ENCODE measurements at regions not wholly inside any gene's neighbourhood (a gene's known extent, or its start where the extent isn't known, plus 50 kb on each side); places are given as distances from the start of the nearest gene placed in this dataset.

DNA sequence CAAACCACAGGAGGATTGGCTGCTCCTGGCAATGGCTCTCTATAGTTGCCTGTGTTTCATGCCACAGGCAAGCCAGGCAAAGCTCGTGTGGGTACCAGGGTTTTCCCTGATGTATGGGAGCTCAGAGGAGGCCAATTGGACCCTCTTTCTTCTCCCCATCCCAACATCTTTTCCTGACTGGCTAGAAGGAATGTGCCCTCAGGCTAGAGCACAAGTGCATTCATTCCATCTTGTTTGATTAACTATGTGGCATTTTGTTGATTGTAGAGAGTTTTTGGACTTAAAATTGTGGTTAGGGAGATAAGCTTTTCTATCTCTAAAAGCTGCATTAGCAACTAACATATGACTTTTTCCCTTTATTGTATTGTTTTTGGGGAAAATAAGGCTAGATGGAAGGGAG is 561.3 kb downstream of the PSAT1 start:
- no peak for DNase-seq (ENCODE audit: low read depth in 2 of 2)

DNA sequence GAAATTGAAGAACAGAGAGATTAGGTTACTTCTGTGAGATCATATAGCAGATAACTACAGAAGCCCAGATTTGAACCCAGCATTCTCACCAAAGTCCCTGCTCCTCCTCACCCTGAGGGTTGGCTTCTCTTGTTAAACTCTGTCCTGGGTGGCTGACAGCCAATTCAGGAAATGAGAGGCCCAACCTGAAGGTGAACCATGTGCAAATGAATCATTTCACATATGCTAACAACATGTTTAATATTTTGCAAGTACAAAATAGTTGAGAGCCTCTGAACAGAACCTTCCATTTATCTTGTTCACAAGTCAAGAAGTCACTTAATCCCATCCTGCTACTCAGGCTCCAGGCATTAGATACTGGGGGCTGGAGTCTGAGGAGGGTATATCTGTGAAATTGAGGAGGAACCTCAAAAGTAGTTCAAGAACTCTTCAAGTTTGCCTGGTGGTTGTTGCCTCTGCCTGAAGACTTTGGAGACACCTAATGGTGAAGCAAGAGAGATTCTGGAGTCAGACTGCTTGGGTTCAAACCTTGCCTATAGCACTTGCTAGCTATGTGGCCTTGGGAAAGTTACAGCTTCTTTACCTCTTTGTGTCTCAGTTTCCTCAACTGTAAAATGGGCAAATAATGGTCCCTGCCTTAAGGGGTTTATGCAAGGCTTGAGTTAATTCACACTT is 564.0 kb downstream of the PSAT1 start:
- DNase-seq (ENCODE audit: low read depth in 2 of 2) = no peak

DNA sequence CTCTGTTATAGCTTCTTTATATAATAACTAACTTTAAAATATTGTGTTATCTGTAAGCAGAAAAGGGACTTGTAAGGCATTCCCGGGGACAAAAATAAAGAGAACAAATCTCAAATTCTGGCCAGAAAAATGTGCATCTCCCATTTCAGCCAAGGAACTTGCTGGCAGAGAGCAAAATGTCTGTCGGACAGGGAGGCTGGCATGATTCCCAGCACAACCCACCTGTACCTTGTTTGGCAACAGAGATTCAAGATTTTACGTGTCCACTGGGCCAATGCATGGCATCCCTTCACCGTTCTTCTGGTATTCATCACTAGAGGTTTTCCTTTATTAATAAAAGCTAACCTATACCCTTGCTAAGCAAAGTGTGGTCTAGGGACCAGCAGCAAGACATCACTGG is 566.6 kb downstream of the PSAT1 start:
- no peak for DNase-seq (ENCODE audit: low read depth in 2 of 2)

DNA sequence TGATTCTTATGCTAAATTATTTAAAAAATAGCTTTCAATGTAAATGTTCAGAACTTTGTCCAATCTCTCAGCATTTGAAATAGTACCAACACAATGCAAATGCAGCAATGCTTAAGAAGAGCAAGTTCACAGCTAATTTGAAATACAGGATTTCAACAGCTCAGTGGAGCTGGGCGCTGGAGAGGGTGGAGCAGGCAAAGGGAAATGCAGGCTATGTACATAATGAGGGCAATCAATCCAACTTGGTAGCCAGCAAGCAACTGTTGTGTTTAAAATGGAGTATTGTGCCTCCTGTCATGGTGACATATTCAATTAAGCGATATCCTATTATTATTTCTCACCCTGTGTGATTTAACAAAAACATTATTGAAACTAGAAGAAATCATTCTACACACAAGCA is 568.8 kb downstream of the PSAT1 start:
- no peak for DNase-seq (ENCODE audit: low read depth in 2 of 2)

DNA sequence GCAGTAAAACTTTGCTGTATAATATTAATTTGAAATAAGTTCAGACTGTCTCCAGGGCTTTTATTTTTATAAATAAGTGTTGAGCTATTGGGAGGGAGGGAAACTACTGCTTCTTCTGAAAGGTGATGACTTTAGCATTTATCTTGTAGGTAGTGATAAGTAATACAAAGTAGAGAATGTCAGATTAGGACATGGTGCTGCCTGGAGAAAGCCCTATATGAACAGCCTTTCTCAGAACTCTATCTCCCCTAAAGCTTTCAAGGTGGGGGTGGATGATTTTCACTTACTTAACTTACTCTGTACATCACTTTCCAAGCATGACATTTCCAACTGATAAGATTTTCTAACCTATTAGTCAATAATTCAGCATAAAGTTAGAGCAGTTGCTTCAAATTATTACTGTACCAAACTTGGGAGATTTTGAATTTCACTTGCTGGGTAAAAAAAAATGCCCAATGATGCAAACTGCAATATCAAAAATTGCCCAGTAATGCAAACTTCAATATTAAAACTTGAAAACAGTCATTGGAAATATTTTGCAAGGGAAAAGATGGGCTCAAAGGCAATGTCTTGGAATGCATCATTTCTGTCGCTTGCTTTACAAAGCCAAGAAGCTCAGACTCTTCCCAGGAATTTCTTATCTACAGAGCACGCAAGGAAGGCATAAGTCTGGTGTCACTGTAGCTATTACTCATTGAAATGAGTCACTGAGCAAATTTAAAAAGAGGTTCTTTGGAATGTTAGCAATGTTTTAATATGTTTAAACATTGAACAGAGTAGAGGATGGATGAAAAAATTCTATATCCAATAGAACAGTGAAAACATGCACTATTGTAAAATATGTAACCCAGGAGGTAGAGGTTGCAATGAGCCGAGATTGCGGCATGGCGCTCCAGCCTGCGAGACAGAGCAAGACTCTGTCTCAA is 569.5 kb downstream of the PSAT1 start:
- DNase-seq (ENCODE audit: low read depth in 2 of 2) = no peak

DNA sequence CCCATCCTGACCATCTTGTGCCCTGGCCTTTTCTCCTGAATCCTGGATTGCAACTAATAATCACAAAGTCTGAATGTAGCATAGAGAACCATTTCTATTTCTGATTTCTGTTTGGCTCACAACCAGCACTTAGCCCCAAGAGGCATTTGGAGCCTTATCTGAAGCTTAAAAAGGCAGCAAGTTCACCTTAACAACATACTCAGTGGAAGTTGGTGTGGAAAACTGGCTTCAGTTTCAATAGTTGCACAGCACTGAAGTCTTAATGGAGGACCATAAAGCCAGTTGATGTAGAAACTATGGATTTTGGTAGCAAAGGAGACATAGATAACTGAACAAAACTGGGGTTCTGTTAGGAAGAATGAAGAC is 574.1 kb downstream of the PSAT1 start:
- no peak for DNase-seq (ENCODE audit: low read depth in 2 of 2)

DNA sequence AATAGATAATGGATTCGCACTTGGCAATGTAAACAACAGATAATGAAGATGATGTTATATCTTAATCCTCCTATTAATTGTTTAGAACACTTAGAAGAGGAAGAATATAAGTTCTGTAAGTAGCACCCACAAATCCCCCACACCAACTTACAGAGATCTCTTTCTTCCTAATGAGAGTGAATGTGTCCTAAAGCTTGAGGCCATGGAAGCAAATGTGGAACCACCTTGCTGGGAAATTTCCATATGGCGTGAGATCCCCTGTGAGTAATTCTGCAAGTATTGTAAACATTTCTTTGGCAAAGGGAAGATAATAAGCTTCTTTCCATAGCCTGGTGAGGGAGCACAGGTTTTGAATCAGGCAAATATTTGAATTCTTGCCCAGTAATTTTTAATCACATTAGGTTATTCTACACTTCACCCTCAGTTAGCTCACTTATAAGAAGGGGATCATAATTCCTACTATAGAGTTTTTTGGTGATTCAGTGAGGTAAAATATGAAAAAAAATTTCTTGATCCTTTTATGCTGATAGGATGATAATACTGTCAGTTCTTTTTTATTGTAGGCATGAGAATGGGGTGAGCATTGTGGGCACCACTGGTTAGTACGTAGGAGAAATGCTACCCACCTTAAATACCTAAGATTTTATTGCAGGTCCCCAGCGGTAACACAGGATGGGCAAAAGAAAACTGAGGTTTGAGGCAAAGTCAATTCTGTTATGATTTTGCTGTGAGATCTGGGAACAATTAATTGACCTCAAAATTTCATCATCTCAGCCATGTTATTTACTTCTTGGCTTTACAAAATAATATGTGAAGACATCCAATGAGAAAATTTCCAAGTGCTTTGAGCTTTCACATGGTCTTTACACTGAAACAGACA is 574.8 kb downstream of the PSAT1 start:
- DNase-seq (ENCODE audit: low read depth in 2 of 2) = no peak

DNA sequence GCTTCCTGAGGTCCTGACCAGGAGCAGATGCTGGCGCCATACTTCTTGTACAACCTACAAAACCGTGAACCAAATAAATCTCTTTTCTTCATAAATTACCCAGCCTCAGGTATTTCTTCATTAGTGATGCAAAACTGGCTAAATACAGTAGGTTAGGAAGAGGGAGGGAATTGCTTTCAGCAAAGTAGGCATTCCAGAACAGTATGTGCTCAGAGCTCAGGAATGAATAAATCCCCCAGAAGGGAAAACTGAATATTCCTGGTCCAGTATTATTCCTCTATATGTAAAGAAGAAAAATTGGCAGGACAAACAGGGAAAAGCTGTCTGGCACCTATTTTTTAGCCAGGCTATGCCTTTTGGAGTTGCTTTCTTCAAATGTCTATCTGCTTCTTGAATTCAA is 577.1 kb downstream of the PSAT1 start:
- DNase-seq (ENCODE audit: low read depth in 2 of 2) = no peak

DNA sequence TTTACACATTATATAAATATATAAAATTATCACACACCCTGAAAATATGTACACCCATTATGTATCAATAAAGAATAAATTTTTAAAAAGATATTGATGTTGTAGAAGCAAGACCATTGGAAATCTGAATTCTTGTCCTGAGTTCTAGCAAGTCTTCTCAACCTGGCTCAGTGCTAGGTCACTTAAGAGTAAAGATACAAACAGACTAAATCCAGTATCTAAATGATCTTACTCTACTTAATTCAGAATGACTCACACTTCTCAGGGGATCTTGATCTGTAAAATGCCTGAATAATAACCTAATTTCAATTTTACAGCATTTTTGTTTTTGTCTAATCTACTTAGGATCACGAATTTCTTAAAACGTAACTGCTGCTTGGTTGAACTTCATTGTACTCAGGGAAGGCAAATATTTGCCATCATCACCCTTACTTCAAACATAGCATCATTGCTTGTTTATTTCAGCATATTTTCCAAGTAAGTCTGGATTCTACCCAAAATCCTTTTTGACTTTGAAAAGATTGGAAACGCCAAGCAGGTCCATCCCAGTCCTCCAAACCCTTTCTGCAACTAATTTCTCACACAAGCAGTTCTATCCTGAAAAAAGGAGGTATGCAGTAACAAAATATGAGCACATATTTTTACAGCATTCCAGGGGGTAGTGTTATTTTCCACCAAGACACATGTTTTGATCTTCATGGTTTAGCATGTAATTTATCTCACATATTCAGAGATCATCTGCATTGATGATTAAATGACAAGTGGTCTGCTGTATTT is 582.6 kb downstream of the PSAT1 start:
- DNase-seq (ENCODE audit: low read depth in 2 of 2) = no peak

DNA sequence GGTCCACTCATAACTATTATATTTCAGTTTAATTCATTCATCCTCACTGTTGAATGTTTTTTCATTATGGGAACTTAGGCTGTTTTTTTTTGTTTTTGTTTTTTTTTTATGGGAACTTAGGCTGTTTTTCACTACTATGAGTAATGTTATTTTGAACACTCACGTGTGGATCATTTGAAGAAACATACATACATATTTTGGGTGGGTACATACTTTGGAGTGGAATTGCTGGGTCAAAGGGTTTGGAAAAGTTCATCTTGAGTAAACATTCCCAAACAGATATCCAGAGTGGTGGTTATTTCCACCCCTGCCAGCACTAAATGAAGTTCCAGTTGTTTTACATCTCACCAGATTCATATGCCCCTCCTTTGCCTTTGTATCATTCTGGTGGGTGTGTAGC is 584.4 kb downstream of the PSAT1 start:
- DNase-seq (ENCODE audit: low read depth in 2 of 2) = no peak

DNA sequence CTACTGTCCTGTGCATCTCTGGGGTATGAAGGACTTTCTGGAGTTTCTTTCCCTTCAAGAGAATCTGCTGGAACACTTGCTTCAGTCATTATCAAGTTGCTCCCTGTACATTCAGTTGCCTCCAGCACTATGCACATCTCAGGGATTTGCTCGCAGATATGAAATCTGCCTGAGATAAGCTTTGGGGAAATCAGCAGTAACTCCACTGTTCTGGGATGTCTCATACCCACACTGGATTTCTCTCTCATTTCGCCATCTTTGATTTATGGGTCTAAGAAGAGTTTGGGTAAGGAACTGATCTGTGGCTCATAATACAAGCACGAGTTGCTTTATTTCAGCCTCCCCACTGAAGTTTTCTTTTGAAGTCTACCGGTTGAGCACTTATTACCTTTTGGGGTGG is 585.6 kb downstream of the PSAT1 start:
- no peak for DNase-seq (ENCODE audit: low read depth in 2 of 2)

DNA sequence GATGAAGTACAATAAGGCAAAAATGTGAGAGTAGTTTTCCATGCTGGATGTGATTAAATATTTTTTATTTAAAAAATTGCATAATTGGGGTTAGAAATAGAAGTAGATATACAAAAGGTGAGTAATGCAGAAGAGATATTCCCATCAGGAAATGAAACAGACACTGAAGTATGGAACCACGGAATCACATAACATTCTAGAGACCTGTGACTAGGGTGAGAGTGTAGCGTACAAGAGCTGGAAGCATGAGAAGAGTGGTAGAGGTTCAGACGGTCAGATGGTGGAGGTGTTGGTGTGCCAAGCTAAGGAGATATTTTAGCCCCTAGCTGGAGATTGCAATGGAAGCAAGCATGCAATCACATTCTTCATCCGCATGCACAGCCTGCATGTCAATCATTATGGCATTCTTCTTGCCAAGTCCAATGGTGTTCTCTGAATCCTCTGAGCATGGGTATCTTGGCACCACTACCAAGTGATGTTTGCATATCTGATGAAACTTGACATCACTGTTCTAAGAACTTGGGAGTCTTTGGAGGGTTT is 587.8 kb downstream of the PSAT1 start:
- no peak for DNase-seq (ENCODE audit: low read depth in 2 of 2)

DNA sequence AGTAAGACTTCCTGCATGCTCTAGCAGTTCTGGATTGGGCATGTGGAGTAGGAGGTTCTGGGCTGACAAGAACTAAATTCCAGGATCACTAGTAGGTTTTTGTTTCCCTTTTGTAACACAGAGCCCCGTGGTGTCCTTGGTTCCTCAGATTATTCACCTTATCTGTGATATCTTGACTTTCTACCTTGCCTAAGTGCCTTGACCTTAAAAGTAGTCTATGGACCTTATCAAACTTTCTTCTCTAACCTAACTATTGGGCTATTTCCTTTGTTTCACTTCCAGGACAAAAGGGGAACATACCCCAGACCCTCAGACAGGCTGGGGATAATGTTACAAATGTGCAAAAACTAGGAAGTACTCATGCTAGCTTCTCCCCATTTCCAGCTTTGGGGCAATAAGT is 595.3 kb downstream of the PSAT1 start:
- no peak for DNase-seq (ENCODE audit: low read depth in 2 of 2)

DNA sequence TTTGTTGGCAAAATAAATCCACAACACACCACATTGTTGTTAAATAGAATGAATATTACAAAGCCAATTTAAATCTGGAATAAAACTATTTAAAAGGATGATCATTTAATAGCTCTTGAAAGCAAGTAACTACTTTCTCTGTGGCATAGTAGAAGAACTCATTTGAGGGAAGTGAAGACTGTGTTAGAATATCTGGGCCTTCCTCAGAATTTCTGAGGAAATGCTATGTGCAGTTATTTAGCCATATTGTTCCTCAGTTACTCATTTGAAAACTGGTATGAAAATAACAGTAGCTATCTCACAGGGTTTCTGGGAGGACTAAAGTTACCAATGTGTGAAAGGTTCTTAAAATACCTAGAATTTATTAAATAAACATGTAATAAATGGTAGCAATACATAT is 595.8 kb downstream of the PSAT1 start:
- DNase-seq (ENCODE audit: low read depth in 2 of 2) = no peak

DNA sequence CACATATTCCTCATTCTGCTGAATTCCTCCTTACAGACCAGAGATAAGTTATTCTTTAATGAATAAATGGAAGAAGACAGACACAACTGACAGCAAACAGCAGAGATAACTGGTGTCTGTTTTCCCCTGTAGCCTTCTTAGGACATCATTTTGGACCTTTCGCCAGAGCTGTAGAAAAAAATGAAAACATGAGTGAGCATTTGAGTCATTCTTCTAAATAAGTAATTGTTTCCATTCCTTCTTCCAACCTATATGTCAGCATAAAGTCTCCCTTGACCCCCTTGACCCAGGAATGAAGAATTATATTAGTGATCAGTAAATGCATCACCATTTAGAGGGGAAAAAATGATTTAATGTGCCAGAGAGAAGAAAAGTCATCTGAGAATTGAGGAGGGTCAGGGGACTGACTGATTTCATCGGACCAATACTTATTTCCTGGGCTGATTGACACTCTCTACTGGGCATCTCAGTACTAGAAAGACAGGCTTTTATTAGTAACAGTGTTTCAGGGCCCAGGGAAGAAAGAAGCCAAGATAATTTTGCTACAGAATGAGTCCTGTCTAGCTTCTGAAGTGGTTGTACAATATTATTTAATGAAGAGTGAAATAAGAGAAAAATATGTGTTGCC is 597.0 kb downstream of the PSAT1 start:
- no peak for DNase-seq (ENCODE audit: low read depth in 2 of 2)

DNA sequence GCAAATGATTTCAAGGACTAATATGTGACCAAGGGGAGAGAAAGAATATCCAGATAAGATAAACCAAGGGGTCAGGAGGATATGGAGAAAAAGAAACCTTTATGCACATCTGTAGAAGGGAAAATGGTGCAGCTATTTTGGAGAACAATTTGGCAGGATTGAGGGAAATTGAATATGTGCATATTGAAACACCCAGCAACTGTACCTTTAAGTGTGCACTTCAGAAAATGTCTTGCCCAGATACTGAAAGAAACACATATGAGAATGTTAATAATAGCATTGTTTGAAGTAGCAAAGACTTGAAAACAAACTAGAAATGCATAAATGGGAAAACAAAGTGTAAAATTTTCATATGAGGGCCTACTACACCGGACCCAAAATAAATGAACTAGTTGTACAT is 599.6 kb downstream of the PSAT1 start:
- no peak for DNase-seq (ENCODE audit: low read depth in 2 of 2)

DNA sequence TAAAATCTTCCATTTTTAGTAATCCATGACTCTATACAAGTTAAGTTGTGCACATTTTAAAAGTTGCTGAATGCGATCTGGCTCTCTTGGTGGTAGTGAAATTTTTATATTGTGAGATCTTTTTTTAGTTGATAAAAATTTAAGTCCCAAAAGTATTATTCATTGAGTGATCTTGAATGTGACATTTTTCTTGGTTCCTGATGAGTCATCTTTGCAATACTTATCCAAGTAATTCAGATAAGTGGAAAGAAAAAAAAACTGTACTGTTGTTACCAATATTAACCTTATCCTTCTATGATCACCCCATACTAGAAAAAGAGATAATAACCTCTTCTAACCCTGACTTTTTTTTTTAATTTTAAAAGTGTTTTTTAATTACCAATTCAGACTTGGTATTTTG is 601.3 kb downstream of the PSAT1 start:
- no peak for DNase-seq (ENCODE audit: low read depth in 2 of 2)

DNA sequence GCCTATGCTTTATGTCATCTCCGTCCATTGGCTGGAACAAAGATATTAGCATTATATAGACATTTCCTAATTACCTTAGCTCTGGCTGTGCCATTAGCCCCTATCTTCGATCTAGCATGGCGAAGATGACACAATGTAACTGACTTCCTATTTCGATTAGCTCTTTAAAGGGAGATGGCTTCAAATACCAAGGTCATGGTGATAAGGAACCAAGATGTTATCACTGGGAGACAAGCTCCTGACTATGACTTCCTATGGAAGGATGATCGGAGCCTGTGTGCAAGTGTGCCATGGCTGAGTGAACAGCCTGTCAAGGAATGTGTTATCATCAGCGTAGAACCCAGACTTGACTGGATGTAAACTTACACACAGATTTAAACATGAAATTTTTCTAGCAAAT is 602.1 kb downstream of the PSAT1 start:
- no peak for DNase-seq (ENCODE audit: low read depth in 2 of 2)

DNA sequence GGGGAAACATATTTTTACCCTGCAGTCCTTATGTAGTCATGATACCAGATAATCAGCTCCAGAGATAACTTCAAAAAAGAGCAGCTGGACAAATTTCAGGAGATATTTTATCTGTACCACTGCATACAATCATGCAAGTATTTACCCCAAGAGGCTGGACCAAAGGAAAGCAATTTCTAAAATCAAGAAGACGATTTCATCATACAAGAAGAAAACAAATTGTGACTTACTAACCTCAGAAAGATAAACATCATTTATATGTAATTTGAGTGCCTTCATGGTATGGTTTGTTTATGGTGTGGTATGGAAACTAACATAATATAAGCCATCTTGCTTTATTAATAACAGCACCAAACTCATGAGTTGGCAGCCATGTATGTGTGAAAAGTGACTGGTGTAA is 603.6 kb downstream of the PSAT1 start:
- DNase-seq (ENCODE audit: low read depth in 2 of 2) = no peak

DNA sequence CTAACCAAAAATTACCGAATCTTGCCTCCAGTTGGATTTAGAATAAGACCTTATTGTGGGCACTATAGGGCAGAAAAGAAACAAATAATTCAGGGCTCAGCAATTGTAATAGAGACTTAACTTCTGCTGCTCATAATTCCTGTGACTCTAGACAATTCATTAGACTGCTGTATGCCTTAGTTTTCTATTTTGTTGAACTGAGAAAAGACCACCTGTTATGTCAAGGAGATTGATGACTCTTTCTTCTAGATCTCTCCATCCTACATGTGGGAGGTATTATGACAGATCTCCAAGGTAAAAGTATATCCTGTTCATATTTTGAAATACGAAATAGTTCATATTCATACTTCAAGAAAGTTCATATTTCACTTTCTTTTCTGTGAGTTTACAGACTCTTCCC is 605.1 kb downstream of the PSAT1 start:
- no peak for DNase-seq (ENCODE audit: low read depth in 2 of 2)

DNA sequence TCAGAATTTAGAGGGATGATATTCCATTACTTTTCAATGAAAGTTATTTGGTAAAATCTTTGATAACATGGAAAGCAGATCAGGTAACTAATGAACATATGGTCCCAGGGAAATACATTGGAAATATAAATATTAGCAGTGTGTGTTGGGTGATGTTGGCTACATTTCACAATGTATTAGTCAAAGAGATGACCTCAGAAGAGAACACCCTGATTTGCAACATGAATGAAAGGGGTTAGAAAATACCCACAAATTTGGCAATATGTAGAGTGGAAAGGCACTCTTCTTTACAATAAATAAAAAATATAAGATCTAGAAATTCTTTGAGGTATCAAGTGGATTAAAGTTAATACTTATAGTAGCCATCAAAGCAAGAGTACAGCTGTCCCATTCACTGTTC is 606.7 kb downstream of the PSAT1 start:
- no peak for DNase-seq (ENCODE audit: low read depth in 2 of 2)

Measured in stimulated activated CD8-positive, alpha-beta memory T cell treated with anti-CD3 and anti-CD28 coated beads, Interleukin-7, amount 100 ng/mL, for 1 hour (primary cell).